GM18502 (cell line): ENCODE measurements at regions not wholly inside any gene's neighbourhood (a gene's known extent, or its start where the extent isn't known, plus 50 kb on each side); places are given as distances from the start of the nearest gene placed in this dataset.

Source experiments
- ATAC-seq: cut with Tn5 transposase; IDR thresholded peaks from one replicate; pipeline ENCODE4 v1.9.1; 2021; ENCODE audit warnings: mild to moderate bottlenecking; ENCODE audit not compliant: unreplicated experiment, poor library complexity

GRCh38 chr17:33352526-33352925 is 59.4 kb upstream of the ASIC2 start:
- ATAC-seq, result no peak

GRCh38 chr17:33356266-33356665 is 63.2 kb upstream of the ASIC2 start:
- ATAC-seq, result no peak

- ATAC-seq, result no peak
Observed at GRCh38 chr17:33363475-33363874, 70.4 kb upstream of the ASIC2 start.

GRCh38 chr17:33366960-33367359 is 73.9 kb upstream of the ASIC2 start:
- no peak for ATAC-seq

GRCh38 chr17:33369149-33369548 is 76.1 kb upstream of the ASIC2 start:
- ATAC-seq, result no peak

- no peak for ATAC-seq
Observed at GRCh38 chr17:33369876-33370275, 76.8 kb upstream of the ASIC2 start.

DNA sequence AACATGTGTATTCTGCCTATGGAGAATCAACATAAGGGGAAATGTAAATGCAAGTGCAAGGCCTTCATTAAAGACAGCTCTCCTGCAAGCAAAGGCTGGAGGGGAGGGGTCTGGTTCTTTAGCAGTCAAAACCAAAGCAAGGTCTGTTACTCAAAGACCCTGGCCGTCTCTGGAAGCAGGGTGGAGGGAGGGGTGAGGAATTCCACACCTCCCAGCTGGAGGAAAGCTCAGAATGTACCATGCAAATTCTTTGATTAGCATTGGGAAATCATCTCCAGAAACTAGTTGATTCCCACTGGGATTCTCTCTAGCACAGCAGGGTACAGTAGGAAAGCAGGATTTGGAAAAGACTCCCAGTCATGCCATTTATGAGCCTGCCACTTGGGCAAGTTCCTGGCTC is 77.3 kb upstream of the ASIC2 start:
- ATAC-seq, result no peak

DNA sequence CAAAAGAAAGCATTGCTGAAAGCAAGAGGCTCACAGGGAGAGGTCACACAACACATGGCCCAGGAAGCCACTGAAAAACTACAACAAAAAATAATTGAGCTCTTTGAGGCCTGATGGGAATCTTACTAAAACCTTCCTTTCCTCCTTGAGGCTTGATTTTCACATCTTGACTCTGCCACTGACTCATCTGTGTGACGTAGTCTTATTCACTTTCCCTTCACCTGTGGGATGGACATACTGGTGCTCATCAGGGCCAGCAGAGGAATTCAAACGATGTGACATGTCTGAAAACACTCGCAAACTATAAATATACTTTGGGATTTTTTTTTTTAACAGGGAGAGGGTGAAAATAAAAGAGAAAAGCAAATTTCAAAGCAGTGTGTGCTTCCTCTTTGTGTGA is 78.3 kb upstream of the ASIC2 start:
- no peak for ATAC-seq

DNA sequence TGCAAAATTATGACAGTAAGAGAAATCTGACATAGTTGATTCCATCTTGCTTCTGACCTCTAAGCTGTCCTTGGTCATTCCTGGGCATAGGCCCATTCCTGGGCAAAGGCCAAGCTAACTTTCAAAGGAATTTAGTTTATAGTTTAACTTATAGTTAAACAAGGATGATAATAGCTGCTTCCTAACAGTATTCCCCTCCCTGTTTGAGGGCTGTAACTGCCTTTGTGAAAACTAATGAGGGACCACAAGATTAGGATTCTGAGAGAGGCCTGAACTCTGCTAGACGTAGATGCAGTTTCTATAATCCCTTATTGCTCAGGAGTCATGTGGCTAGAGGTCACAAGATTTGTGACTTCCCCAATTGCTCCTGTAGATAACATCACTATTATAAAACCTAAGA is 80.2 kb upstream of the ASIC2 start:
- no peak for ATAC-seq

DNA sequence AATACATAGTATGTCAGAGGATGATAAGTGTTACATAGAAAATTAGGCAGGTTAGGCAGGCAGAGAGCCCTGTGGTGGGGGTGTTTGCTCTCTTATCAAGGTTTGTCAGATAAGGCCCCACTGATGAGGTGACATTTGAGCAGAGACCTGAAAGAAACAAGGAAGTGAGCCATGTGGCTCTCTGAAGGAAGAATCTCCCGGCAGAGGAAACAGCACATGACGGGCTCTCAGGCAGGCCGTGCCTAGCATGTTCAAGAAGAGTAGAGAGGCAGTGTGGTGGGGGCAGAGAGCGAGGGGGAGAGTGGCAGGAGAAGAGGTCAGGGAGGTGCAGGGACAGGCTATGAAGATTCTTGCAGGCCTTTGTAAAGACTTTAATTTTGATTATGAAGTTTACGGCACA is 82.0 kb upstream of the ASIC2 start:
- ATAC-seq, result no peak

GRCh38 chr17:33375783-33376182 is 82.7 kb upstream of the ASIC2 start:
- ATAC-seq, result no peak

DNA sequence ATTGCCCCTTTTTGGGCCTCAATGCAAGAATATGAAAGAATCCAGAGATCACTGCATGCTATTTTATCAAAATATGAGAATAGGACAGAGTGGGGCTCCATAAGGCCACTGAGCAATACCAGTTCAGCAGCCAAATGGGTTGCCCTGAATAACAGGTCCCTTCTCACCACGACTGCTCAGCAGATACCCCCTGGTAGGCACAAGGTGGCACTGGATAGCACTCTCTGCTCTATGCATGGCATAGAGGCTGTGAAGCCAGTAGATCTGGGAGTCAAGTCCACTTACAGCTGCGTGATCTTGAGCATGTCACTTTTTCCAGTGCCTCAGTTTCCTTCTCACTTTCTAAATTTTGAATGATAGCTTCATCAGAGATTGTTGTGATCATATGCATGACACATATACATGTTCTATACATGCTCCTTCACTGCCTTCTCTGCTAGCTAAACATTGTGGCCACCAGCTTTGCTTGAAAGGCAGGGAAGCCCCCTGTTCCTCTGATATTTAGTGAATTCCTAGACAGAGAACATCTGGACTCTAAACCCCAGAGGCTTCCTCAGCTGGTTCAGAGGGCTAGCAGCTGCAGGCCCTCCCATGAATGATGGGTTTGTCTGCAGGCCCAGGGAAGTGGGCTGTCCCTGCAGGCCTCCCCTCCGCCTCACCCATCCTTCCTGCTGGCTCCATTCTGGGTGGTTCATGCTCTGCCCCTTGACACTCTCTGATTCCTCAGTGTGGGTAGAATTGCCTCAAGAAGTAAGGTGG is 84.9 kb upstream of the ASIC2 start:
- ATAC-seq, result no peak

DNA sequence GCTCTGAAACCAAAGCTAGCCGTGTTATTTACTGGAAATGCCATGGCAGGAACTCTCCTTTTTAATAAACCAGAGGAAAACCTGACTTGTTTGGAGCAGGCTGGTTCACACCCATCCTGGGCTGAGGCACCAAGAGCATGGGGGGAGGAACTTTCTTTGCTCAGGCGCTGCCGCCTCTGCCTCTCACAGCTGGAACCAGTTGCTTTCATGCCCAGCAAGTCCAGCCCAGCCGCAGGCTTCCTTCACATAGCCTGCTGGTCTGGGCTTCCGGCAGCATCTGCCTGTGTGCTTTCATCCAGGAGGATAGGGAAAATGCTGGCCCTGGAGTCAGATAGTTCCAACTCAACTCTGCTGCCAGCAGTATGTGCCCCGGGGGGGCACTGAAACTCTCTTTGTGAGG is 88.1 kb upstream of the ASIC2 start:
- no peak for ATAC-seq

DNA sequence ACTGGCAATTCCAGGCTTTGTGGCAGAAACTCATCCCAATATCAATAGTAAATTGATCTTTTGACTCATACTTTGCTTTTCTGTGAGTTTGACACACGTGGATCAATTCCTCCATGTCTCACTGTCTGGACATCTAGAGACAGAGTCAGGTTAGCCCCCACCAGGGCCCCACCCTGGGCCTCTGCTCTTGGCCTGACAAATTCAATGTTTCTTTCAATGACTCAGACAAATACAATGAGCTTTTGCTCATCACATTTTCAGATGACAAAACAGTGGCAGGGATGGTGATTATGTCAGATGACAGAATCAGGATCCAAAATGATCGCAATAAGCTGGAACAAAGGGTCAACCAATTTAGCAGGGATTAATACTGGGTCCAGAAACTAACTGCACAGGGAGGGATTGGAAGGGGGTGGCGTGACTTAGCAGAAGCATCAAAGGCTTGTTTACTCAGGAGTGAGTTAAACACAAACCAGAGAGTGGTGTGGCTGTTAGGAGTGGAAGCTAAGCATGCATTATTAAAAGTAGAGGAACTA is 90.5 kb upstream of the ASIC2 start:
- no peak for ATAC-seq

DNA sequence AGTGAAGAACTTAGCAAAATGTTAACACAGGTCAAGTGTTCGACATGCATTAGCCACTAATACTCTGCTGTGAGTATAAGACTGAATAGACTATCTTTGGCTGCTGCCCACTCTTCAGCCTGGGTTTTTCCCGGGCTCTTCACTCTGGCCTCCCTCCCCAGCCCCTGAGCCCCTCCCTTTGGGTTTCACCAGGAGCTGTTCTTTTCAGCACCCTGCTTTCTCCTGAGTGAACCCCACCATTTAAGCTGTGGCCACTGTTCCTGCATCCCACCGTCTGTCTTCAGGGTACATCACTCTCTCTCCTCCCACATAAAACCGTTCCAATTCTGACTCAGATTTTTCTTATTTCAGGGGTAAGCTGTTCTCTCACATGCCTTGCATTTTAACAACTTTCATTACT is 92.0 kb upstream of the ASIC2 start:
- no peak for ATAC-seq

DNA sequence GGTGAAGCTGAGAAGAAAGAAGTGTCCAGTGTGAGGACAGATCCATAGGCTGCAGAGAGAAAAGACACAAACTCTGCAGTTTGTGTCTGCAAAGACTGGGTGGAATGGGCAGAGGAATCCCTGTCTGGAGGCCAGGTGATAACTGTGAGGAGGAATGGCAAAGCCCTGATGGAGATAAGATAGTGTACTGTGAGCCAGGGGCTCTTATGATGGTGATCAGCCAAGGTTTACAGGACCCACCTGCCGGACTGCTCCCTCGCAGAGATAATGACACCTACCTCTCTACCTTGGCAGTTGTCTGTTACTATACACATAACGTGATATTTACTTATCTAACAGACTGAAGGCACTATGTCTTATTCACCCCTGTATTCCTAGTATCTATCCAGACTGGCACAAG is 92.6 kb upstream of the ASIC2 start:
- ATAC-seq, result no peak

- no peak for ATAC-seq
Observed at GRCh38 chr17:33387406-33387805, 94.3 kb upstream of the ASIC2 start.

DNA sequence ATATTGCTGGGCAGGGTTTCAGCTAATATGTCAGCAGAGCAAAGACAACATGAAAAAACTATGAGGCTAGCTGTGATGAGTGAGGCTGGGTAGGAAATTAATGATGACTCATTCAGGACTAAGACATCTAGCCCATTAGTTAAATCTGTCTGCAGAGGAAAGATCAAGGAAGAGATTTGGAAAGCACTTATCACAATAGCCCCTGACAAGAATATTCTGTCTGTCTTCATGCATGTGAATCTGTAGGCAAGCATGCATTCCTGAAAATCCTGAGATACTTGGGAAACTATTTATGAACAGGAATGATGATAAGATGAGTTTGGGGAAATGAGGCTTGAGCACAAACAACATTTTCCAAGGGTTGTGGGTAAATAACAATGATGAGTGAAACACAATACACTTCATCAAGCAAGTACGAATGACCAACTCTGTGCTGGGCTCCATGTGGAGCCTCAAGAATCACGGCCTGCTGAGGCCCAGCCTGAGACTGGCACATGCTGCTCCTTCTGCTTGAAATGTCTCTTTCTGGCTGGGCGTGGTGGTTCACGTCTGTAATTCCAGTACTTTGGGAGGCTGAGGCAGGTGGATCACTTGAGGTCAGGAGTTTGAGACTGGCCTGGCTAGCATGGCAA is 96.5 kb upstream of the ASIC2 start:
- no peak for ATAC-seq

GRCh38 chr17:33390479-33391176 is 97.5 kb upstream of the ASIC2 start:
- no peak for ATAC-seq

GRCh38 chr17:33396818-33397217 is 103.7 kb upstream of the ASIC2 start:
- no peak for ATAC-seq

- no peak for ATAC-seq
Observed at GRCh38 chr17:33398386-33398785, 105.3 kb upstream of the ASIC2 start.
